H1 (cell line): ENCODE measurements at regions not wholly inside any gene's neighbourhood (a gene's known extent, or its start where the extent isn't known, plus 50 kb on each side); places are given as distances from the start of the nearest gene placed in this dataset.

Experiments used
- CTCF ChIA-PET: fragments of 300-600 bp; sonication (Branson Sonifier 250); formaldehyde crosslinking; loops from one replicate; lab custom pipeline; 2021; ENCODE audit not compliant: partially characterized antibody; lab: Charles Lee
- POLR2A ChIA-PET: fragments of 300-600 bp; sonication (Branson Sonifier 250); formaldehyde crosslinking; loops from one replicate; lab custom pipeline; 2021; ENCODE audit warnings: inconsistent platforms; ENCODE audit not compliant: partially characterized antibody; lab: Charles Lee
- DNase-seq, 2 experiments: peaks; one replicate each; pipeline versions ENCODE4 v3.0.0 to v3.0.0-alpha.2; 2010 to 2022; ENCODE audit warnings: low spot score in 2 of 2, low read depth in 1 of 2, mixed read lengths in 1 of 2
- FAIRE-seq: peaks from 2 replicates; lab custom pipeline; 2011; peaks lifted over from hg19 to GRCh38; lab: Jason Lieb, UNC
- H2AFZ ChIP-seq: 2 replicates; pipeline ENCODE4 v1.8.1; 2012; ENCODE audit warnings: low read length, inconsistent platforms
- H2AK5ac ChIP-seq: 2 replicates; pipeline ENCODE4 v1.6.1; 2013; ENCODE audit warnings: low read depth, low read length
- H2BK120ac ChIP-seq: replicated peaks from 2 replicates; pipeline ENCODE3; 2013; ENCODE audit warnings: low read depth, low read length, inconsistent platforms
- H2BK12ac ChIP-seq: 2 replicates; pipeline ENCODE4 v1.6.1; 2013; ENCODE audit warnings: low read depth, low read length
- H2BK15ac ChIP-seq: 2 replicates; pipeline ENCODE4 v1.6.1; 2013; ENCODE audit warnings: low read length
- H2BK20ac ChIP-seq: 2 replicates; pipeline ENCODE4 v1.6.1; 2013; ENCODE audit warnings: low read length
- H2BK5ac ChIP-seq: 2 replicates; pipeline ENCODE4 v1.6.1; 2013; ENCODE audit warnings: low read depth, low read length
- H3K14ac ChIP-seq: 2 replicates; pipeline ENCODE4 v1.6.1; 2013; ENCODE audit warnings: inconsistent platforms; ENCODE audit not compliant: insufficient read length
- H3K18ac ChIP-seq: 2 replicates; pipeline ENCODE4 v1.6.1; 2013; ENCODE audit warnings: low read length; ENCODE audit errors: extremely low read depth
- H3K23ac ChIP-seq: 2 replicates; pipeline ENCODE4 v1.6.1; 2013; ENCODE audit warnings: inconsistent platforms; ENCODE audit not compliant: insufficient read length
- H3K23me2 ChIP-seq: 2 replicates; pipeline ENCODE4 v1.6.1; 2013; ENCODE audit warnings: low read depth, low read length
- H3K27ac ChIP-seq: 2 replicates; pipeline ENCODE4 v1.6.1; 2011; ENCODE audit warnings: low read depth, low read length, inconsistent platforms
- H3K27me3 ChIP-seq, 4 experiments: replicated peaks in 1 of 4; 1 replicate in 1 of 4; 2 replicates in 3 of 4; pipeline versions ENCODE4 v1.6.1 to v1.8.1; 2011 to 2013; ENCODE audit warnings: low read length in 3 of 4, mild to moderate bottlenecking in 3 of 4, inconsistent platforms in 2 of 4, mixed read lengths in 2 of 4, moderate library complexity in 1 of 4; ENCODE audit not compliant: control insufficient read depth in 3 of 4, insufficient read depth in 3 of 4; ENCODE audit errors: extremely low read depth in 1 of 4
- H3K36me3 ChIP-seq, 4 experiments: 2 replicates each; pipeline versions ENCODE4 v1.6.1 to v1.8.1; 2011 to 2013; ENCODE audit warnings: mild to moderate bottlenecking in 4 of 4, low read length in 3 of 4, moderate library complexity in 2 of 4, control low read depth in 1 of 4, inconsistent platforms in 1 of 4; ENCODE audit not compliant: insufficient read depth in 4 of 4, control insufficient read depth in 2 of 4
- H3K4ac ChIP-seq: replicated peaks from 2 replicates; pipeline ENCODE3; 2013; ENCODE audit warnings: low read length, low read depth, mixed read lengths, inconsistent platforms; ENCODE audit not compliant: insufficient read length
- H3K4me1 ChIP-seq, 4 experiments: replicated peaks in 1 of 4; 1 replicate in 1 of 4; 2 replicates in 3 of 4; pipeline versions ENCODE4 v1.6.1 to v1.8.1; 2011 to 2013; ENCODE audit warnings: low read length in 3 of 4, inconsistent platforms in 2 of 4, mixed read lengths in 1 of 4; ENCODE audit not compliant: insufficient read depth in 4 of 4, control insufficient read depth in 3 of 4
- H3K4me2 ChIP-seq, 2 experiments: 2 replicates each; pipeline versions ENCODE4 v1.6.1 to v1.8.1; 2011 to 2013; ENCODE audit warnings: low read depth in 2 of 2, low read length in 2 of 2, control low read depth in 1 of 2, inconsistent platforms in 1 of 2, mild to moderate bottlenecking in 1 of 2; ENCODE audit not compliant: insufficient read depth in 1 of 2
- H3K4me3 ChIP-seq, 4 experiments: fragments of 200-600, 300-600 bp in 1 of 4; sonication (generic), shearing (Covaris generic), sonication (Bioruptor Twin) in 1 of 4; 2 replicates each; pipeline versions ENCODE4 v1.5.1 to v1.8.1; 2011 to 2016; ENCODE audit warnings: low read length in 4 of 4, low read depth in 3 of 4, control low read depth in 2 of 4, inconsistent platforms in 2 of 4, mild to moderate bottlenecking in 2 of 4, mixed read lengths in 1 of 4, moderate library complexity in 1 of 4; ENCODE audit not compliant: insufficient read depth in 2 of 4; ENCODE audit errors: extremely low read depth in 1 of 4
- H3K56ac ChIP-seq: replicated peaks from 2 replicates; pipeline ENCODE3; 2013; ENCODE audit warnings: low read depth, mild to moderate bottlenecking, mixed read lengths, low read length, inconsistent platforms; ENCODE audit not compliant: insufficient read length
- H3K79me1 ChIP-seq: 2 replicates; pipeline ENCODE4 v1.6.1; 2013; ENCODE audit warnings: low read depth, low read length, control low read depth
- H3K79me2 ChIP-seq, 2 experiments: 2 replicates each; pipeline versions ENCODE4 v1.6.1 to v1.8.1; 2012 to 2013; ENCODE audit warnings: low read length in 2 of 2, mild to moderate bottlenecking in 2 of 2, inconsistent platforms in 1 of 2; ENCODE audit not compliant: insufficient read depth in 2 of 2, control insufficient read depth in 1 of 2
- H3K9ac ChIP-seq, 4 experiments: replicated peaks in 1 of 4; 1 replicate in 1 of 4; 2 replicates in 3 of 4; pipeline versions ENCODE4 v1.6.1 to v1.8.1; 2011 to 2013; ENCODE audit warnings: low read depth in 3 of 4, low read length in 3 of 4, control low read depth in 2 of 4, mild to moderate bottlenecking in 2 of 4, moderate library complexity in 2 of 4, inconsistent platforms in 1 of 4; ENCODE audit errors: extremely low read depth in 1 of 4
- H3K9me3 ChIP-seq, 2 experiments: 2 replicates each; pipeline versions ENCODE4 v1.6.1 to v1.8.1; 2012 to 2013; ENCODE audit warnings: mild to moderate bottlenecking in 2 of 2, moderate library complexity in 2 of 2, control low read depth in 1 of 2, inconsistent platforms in 1 of 2, low read depth in 1 of 2, low read length in 1 of 2, mixed read lengths in 1 of 2; ENCODE audit not compliant: insufficient read depth in 2 of 2
- H4K20me1 ChIP-seq, 2 experiments: replicated peaks in 1 of 2; 2 replicates each; pipeline versions ENCODE3 to v1.8.1; 2011 to 2013; ENCODE audit warnings: inconsistent platforms in 2 of 2, low read length in 2 of 2, mild to moderate bottlenecking in 1 of 2; ENCODE audit not compliant: insufficient read depth in 2 of 2, control insufficient read depth in 1 of 2
- H4K5ac ChIP-seq: 2 replicates; pipeline ENCODE4 v1.6.1; 2013; ENCODE audit warnings: low read length, low read depth, mixed read lengths, inconsistent platforms; ENCODE audit not compliant: insufficient read length
- H4K8ac ChIP-seq: 2 replicates; pipeline ENCODE4 v1.8.0; 2013; ENCODE audit warnings: mild to moderate bottlenecking, moderate library complexity, low read length, inconsistent platforms; ENCODE audit not compliant: insufficient read depth; ENCODE audit errors: extremely low read depth
- H4K91ac ChIP-seq: replicated peaks from 2 replicates; pipeline ENCODE3; 2013; ENCODE audit warnings: low read length, mixed read lengths, inconsistent platforms; ENCODE audit not compliant: insufficient read length
- BRCA1 ChIP-seq: IDR thresholded peaks from 2 replicates; pipeline ENCODE4 v1.6.1; 2012; ENCODE audit warnings: low read depth, low read length, improper control_type of control experiment
- CBX5 ChIP-seq: fragments of 300-800, 300-1000 bp; sonication (generic); IDR thresholded peaks from 2 replicates; pipeline ENCODE4 v1.7.1; 2016; ENCODE audit warnings: antibody characterized with exemption, low read length, low read depth
- EZH2 ChIP-seq: fragments of 200-600 bp; sonication (generic); IDR thresholded peaks from 2 replicates; pipeline ENCODE4 v1.7.1; 2012; ENCODE audit warnings: low read depth, mild to moderate bottlenecking, moderate library complexity, low read length, inconsistent platforms; ENCODE audit not compliant: severe bottlenecking
- FOSL1 ChIP-seq: IDR thresholded peaks from 2 replicates; pipeline ENCODE4 v1.6.1; 2011; ENCODE audit warnings: mild to moderate bottlenecking, low read depth, low read length, moderate library complexity; ENCODE audit not compliant: insufficient read depth
- MAFK ChIP-seq: IDR thresholded peaks from 2 replicates; pipeline ENCODE4 v1.6.1; 2012; ENCODE audit warnings: low read depth, mild to moderate bottlenecking, improper control_type of control experiment, low read length
- POU5F1 ChIP-seq: IDR thresholded peaks from 2 replicates; pipeline ENCODE4 v1.6.1; 2011; ENCODE audit warnings: low read depth, mild to moderate bottlenecking, low read length, moderate library complexity
- RNF2 ChIP-seq: fragments of 200-900, 300-1000 bp; sonication (generic); IDR thresholded peaks from 2 replicates; pipeline ENCODE4 v1.7.1; 2016; ENCODE audit warnings: borderline replicate concordance, low read depth, mild to moderate bottlenecking, antibody characterized with exemption, low read length; ENCODE audit not compliant: poor library complexity, severe bottlenecking; ENCODE audit errors: missing control alignments
- SAP30 ChIP-seq: fragments of 300-600 bp; sonication (generic); IDR thresholded peaks from 2 replicates; pipeline ENCODE4 v1.7.1; 2012; ENCODE audit warnings: low read length, moderate library complexity, mild to moderate bottlenecking, inconsistent platforms; ENCODE audit not compliant: insufficient read depth, insufficient replicate concordance
- SIX5 ChIP-seq: IDR thresholded peaks from 2 replicates; pipeline ENCODE4 v1.6.1; 2011; ENCODE audit warnings: mild to moderate bottlenecking, low read depth, low read length
- TAF1 ChIP-seq: IDR thresholded peaks from 2 replicates; pipeline ENCODE4 v1.6.1; 2011; ENCODE audit warnings: mild to moderate bottlenecking, low read depth, low read length
- TEAD4 ChIP-seq: IDR thresholded peaks from 2 replicates; pipeline ENCODE4 v1.6.1; 2012; ENCODE audit warnings: low read depth, low read length, inconsistent platforms, mixed read lengths
- WGBS, 2 experiments: shearing (Covaris generic) in 1 of 2; methylation state at CpG; one replicate each; pipeline versions ENCODE4 v1.1.6 to v1.1.7; 2013 to 2015; ENCODE audit warnings: low lambda C conversion rate in 2 of 2, mixed read lengths in 2 of 2, inconsistent platforms in 1 of 2, low coverage in 1 of 2, missing lambda C conversion rate in 1 of 2; ENCODE audit not compliant: insufficient replicate concordance in 2 of 2, insufficient coverage in 1 of 2, insufficient read length in 1 of 2; ENCODE audit errors: extremely low coverage in 1 of 2, missing lambda C conversion rate in 1 of 2; 5-methylcytosine and 5-hydroxymethylcytosine counted together
- TF ChIP-seq, protein P1 (sequence below): IDR thresholded peaks from 2 replicates; pipeline ENCODE4 v1.6.1; 2011; ENCODE audit warnings: low read depth, mild to moderate bottlenecking, low read length; ENCODE audit not compliant: insufficient read depth

DNA sequence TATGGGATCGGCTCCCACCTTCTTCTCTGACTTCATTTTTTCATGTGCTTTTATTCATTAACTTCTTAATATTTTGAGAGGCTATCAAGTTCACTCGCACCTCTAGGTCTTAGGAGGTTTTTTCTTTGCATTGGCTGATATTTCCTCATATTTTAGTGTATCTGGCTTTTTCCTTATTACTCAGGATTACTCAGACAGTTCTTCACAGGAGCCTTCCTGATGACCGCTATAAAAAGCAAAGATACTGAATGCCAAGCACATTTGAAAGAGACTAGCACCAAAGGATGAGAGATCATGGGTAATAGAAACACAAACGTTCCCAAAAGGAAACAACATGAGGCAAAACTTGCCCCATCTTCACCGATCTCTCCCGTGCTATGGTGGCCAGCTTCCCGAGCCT, 409.2 kb upstream of the KLF6 start:
- Histone ChIP-seq H3K56ac (no peak overlapping the region), H3K9me3 (no peaks in the 10 kb centered on the region), H3K4ac (no peak overlapping the region), H2BK120ac (no peak overlapping the region), H3K27me3 (no peaks in the 10 kb centered on the region), H4K91ac (no peak overlapping the region), H2AK5ac (no peak overlapping the region), H3K4me2 (no peak overlapping the region), H2BK12ac (no peak overlapping the region), H3K27ac (no peak overlapping the region), H3K36me3 (no peaks in the 10 kb centered on the region), H3K23ac (no peak overlapping the region), H4K5ac (no peak overlapping the region), H2AFZ (no peak overlapping the region), H2BK15ac (no peak overlapping the region), H4K8ac (no peak overlapping the region), H3K9ac (no peak overlapping the region), H3K14ac (no peak overlapping the region), H2BK5ac (no peak overlapping the region), H4K20me1 (no peaks in the 10 kb centered on the region), H2BK20ac (no peak overlapping the region), H3K4me1 (no peaks in the 10 kb centered on the region), H3K79me2 (no peaks in the 10 kb centered on the region), H3K18ac (no peak overlapping the region), H3K79me1 (no peaks in the 10 kb centered on the region), H3K23me2 (no peaks in the 10 kb centered on the region), H3K4me3 (no peak overlapping the region)
- TF ChIP-seq MAFK: no peak
- TF ChIP-seq SAP30: no peak
- no peak for TF ChIP-seq SIX5
- no peak for TF ChIP-seq POU5F1
- no peak for TF ChIP-seq BRCA1
- no peak for TF ChIP-seq RNF2
- no peak for TF ChIP-seq FOSL1
- TF ChIP-seq TAF1: no peak
- TF ChIP-seq TEAD4: no peak
- TF ChIP-seq, protein P1, sequence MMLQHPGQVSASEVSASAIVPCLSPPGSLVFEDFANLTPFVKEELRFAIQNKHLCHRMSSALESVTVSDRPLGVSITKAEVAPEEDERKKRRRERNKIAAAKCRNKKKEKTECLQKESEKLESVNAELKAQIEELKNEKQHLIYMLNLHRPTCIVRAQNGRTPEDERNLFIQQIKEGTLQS: no peak
- no peak for TF ChIP-seq CBX5
- TF ChIP-seq EZH2: no peak
- 92% methylated on average over 7 of the region's 7 CpGs; no CpG with 5 or more reads in 1 of the 2 experiments for WGBS, 2 experiments
- FAIRE-seq (no peak), DNase-seq (no peak)
- ChIA-PET POLR2A (no interaction called here), CTCF (no interaction called here)
